IMR-90 (cell line): ENCODE measurements at regions not wholly inside any gene's neighbourhood (a gene's known extent, or its start where the extent isn't known, plus 50 kb on each side); places are given as distances from the start of the nearest gene placed in this dataset.

Source experiments
- ATAC-seq: fragments of 200-7000 bp; cut with Tn5 transposase; 2 replicates; pipeline ENCODE4 v1.9.1; 2020; ENCODE audit warnings: low read depth, mild to moderate bottlenecking, moderate library complexity
- BruUV-seq: library from RNA; stranded (reverse); fragments of 400-500 nt; replicated peaks from 2 replicates; lab custom pipeline; 2021; lab: Mats Ljungman, UMichigan
- CTCF ChIA-PET: fragments of 300-600 bp; formaldehyde crosslinking; extraction: SDS; loops from one replicate; lab custom pipeline; 2021; ENCODE audit warnings: antibody characterized with exemption; lab: Yijun Ruan, JAX
- POLR2A ChIA-PET: fragments of 300-600 bp; sonication (Branson Sonifier 250); formaldehyde crosslinking; loops from one replicate; lab custom pipeline; 2022; ENCODE audit warnings: antibody characterized with exemption; ENCODE audit not compliant: unreplicated experiment; lab: Charles Lee
- DNase-seq: peaks from one replicate; pipeline ENCODE4 v3.0.0; 2013
- H2AFZ ChIP-seq: replicated peaks from 2 replicates; pipeline ENCODE3; 2013; ENCODE audit warnings: low read length, mild to moderate bottlenecking; ENCODE audit not compliant: poor library complexity
- H2AK5ac ChIP-seq: 2 replicates; pipeline ENCODE4 v1.6.1; 2013; ENCODE audit warnings: low read depth, low read length, inconsistent platforms
- H2AK9ac ChIP-seq: replicated peaks from 2 replicates; pipeline ENCODE3; 2013; ENCODE audit warnings: mild to moderate bottlenecking, low read depth, low read length, moderate library complexity; ENCODE audit not compliant: poor library complexity
- H2BK120ac ChIP-seq: 2 replicates; pipeline ENCODE4 v1.6.1; 2013; ENCODE audit warnings: low read depth, low read length, inconsistent platforms
- H2BK15ac ChIP-seq: 3 replicates; pipeline ENCODE4 v1.6.1; 2013; ENCODE audit warnings: low read depth, low read length, inconsistent platforms
- H2BK20ac ChIP-seq: 2 replicates; pipeline ENCODE4 v1.6.1; 2013; ENCODE audit warnings: low read depth, mild to moderate bottlenecking, inconsistent platforms, low read length, moderate library complexity
- H2BK5ac ChIP-seq: 2 replicates; pipeline ENCODE4 v1.6.1; 2013; ENCODE audit warnings: mild to moderate bottlenecking, low read depth, low read length, inconsistent platforms; ENCODE audit not compliant: poor library complexity, severe bottlenecking
- H3K14ac ChIP-seq: replicated peaks from 2 replicates; pipeline ENCODE4 v1.6.1; 2013; ENCODE audit warnings: low read depth, low read length, inconsistent platforms
- H3K18ac ChIP-seq: 2 replicates; pipeline ENCODE4 v1.6.1; 2013; ENCODE audit warnings: low read depth, low read length, control low read depth
- H3K23ac ChIP-seq: 2 replicates; pipeline ENCODE4 v1.6.1; 2013; ENCODE audit warnings: low read depth, low read length, inconsistent platforms
- H3K27ac ChIP-seq: 2 replicates; pipeline ENCODE4 v1.5.1; 2013; ENCODE audit warnings: mild to moderate bottlenecking, control low read depth, low read length; ENCODE audit not compliant: insufficient read depth
- H3K27me3 ChIP-seq: 2 replicates; pipeline ENCODE4 v1.6.1; 2013; ENCODE audit warnings: low read length; ENCODE audit not compliant: control insufficient read depth, insufficient read depth
- H3K36me3 ChIP-seq: 2 replicates; pipeline ENCODE4 v1.6.1; 2013; ENCODE audit warnings: low read length, mixed read lengths; ENCODE audit not compliant: control insufficient read depth, insufficient read depth
- H3K4ac ChIP-seq: 2 replicates; pipeline ENCODE4 v1.6.1; 2013; ENCODE audit warnings: low read depth, low read length, inconsistent platforms
- H3K4me1 ChIP-seq: 2 replicates; pipeline ENCODE4 v1.6.1; 2013; ENCODE audit warnings: low read length, mixed read lengths; ENCODE audit not compliant: control insufficient read depth, insufficient read depth
- H3K4me2 ChIP-seq: 2 replicates; pipeline ENCODE4 v1.6.1; 2013; ENCODE audit warnings: low read depth, mild to moderate bottlenecking, control low read depth, low read length, moderate library complexity
- H3K4me3 ChIP-seq: 2 replicates; pipeline ENCODE4 v1.5.1; 2013; ENCODE audit warnings: low read depth, mild to moderate bottlenecking, control low read depth, low read length, moderate library complexity; ENCODE audit not compliant: insufficient read depth
- H3K56ac ChIP-seq: 2 replicates; pipeline ENCODE4 v1.6.1; 2013; ENCODE audit warnings: low read length, inconsistent platforms; ENCODE audit not compliant: insufficient read depth; ENCODE audit errors: extremely low read depth
- H3K79me1 ChIP-seq, 2 experiments: 2 replicates each; pipeline ENCODE4 v1.6.1; 2013; ENCODE audit warnings: low read length in 2 of 2, inconsistent platforms in 1 of 2, low read depth in 1 of 2
- H3K9ac ChIP-seq: 2 replicates; pipeline ENCODE4 v1.6.1; 2013; ENCODE audit warnings: low read depth, low read length, control low read depth
- H3K9me1 ChIP-seq: 2 replicates; pipeline ENCODE4 v1.6.1; 2013; ENCODE audit warnings: low read length, inconsistent platforms; ENCODE audit not compliant: insufficient read depth
- H3K9me3 ChIP-seq: 2 replicates; pipeline ENCODE4 v1.6.1; 2013; ENCODE audit warnings: low read length; ENCODE audit not compliant: control insufficient read depth, insufficient read depth
- H4K20me1 ChIP-seq: 2 replicates; pipeline ENCODE4 v1.6.1; 2013; ENCODE audit warnings: low read length, inconsistent platforms; ENCODE audit not compliant: insufficient read depth
- H4K5ac ChIP-seq: 2 replicates; pipeline ENCODE4 v1.6.1; 2013; ENCODE audit warnings: mild to moderate bottlenecking, low read depth, low read length, control low read depth
- H4K8ac ChIP-seq, 2 experiments: 2 replicates each; pipeline ENCODE4 v1.6.1; 2013; ENCODE audit warnings: low read depth in 2 of 2, low read length in 2 of 2, control low read depth in 1 of 2, inconsistent platforms in 1 of 2
- H4K91ac ChIP-seq: 2 replicates; pipeline ENCODE4 v1.6.1; 2013; ENCODE audit warnings: low read depth, low read length, inconsistent platforms; ENCODE audit not compliant: insufficient read depth
- CTCF ChIP-seq: conservative IDR thresholded peaks from 2 replicates; pipeline ENCODE4 v1.5.1; 2012; ENCODE audit warnings: mild to moderate bottlenecking, low read depth, low read length, improper control_type of control experiment
- ELK1 ChIP-seq: fragments of 150-350 bp; IDR thresholded peaks from 2 replicates; pipeline ENCODE4 v1.6.1; 2016; ENCODE audit warnings: low read depth, mild to moderate bottlenecking, low read length, moderate library complexity, borderline replicate concordance
- MAFK ChIP-seq: IDR thresholded peaks from 2 replicates; pipeline ENCODE4 v1.6.1; 2012; ENCODE audit warnings: low read depth, low read length, improper control_type of control experiment
- POLR2A ChIP-seq: IDR thresholded peaks from 2 replicates; pipeline ENCODE4 v1.6.1; 2012; ENCODE audit warnings: mild to moderate bottlenecking, low read depth, low read length
- RCOR1 ChIP-seq: IDR thresholded peaks from 2 replicates; pipeline ENCODE4 v1.6.1; 2012; ENCODE audit warnings: mild to moderate bottlenecking, low read length, improper control_type of control experiment; ENCODE audit not compliant: insufficient replicate concordance
- WGBS, 2 experiments: methylation state at CpG; one replicate each; pipeline versions ENCODE4 v1.1.5 to v1.1.7; 2013; ENCODE audit warnings: missing lambda C conversion rate in 2 of 2; ENCODE audit not compliant: insufficient read length in 1 of 2; ENCODE audit errors: extremely low coverage in 2 of 2; 5-methylcytosine and 5-hydroxymethylcytosine counted together
- dilution Hi-C: fragments of 300-500 bp; cut with HindIII; formaldehyde crosslinking; loops from one replicate; pipeline ENCODE4 v1.14.3; 2018; ENCODE audit warnings: low sequenced_read_pairs; ENCODE audit not compliant: unreplicated experiment
- in situ Hi-C: fragments of 300-500 bp; cut with MboI; formaldehyde crosslinking; loops from 3 replicates; pipeline ENCODE4 v1.14.3; 2019; ENCODE audit warnings: low sequenced_read_pairs, inconsistent platforms, mixed read lengths
- intact Hi-C: fragments of 100-400 bp; cut with micrococcal nuclease; formaldehyde crosslinking; loops from 2 replicates; pipeline ENCODE4 v1.10.0; 2022

DNA sequence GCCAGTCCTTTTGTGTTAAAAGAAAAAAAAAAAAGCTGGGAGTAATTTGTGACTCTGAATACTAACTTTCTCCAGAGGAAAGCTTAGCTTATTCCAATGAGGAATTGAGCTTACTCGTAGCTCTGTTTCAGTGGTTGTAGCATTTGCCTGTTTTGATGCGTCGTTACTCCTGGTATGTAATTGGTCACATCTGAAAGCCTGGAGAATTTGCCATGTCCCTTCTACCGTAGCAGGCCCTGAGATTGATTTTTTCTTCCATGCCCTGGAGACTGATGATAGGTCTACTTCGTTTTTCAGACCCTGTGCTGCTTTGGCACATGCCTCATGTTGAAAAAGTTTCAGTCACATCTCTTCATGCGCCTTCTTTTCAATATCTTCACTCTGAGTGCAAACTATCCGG is 1103.0 kb downstream of the PLA2G4A start:
- Histone ChIP-seq H3K9ac (no peak overlapping the region), H3K36me3 (no peaks in the 10 kb centered on the region), H3K4me3 (no peak overlapping the region), H4K8ac (no peak overlapping the region), H3K79me1 (no peaks in the 10 kb centered on the region), H3K4ac (no peak overlapping the region), H3K9me3 (no peaks in the 10 kb centered on the region), H2BK15ac (no peak overlapping the region), H3K56ac (no peak overlapping the region), H3K27ac (no peak overlapping the region), H3K18ac (no peak overlapping the region), H3K9me1 (peaks cover 2% of the 10 kb centered on the region; the same call in 1 of the 2 replicates), H3K23ac (no peak overlapping the region), H3K4me1 (no peaks in the 10 kb centered on the region), H2AFZ (peak overlapping the region; percentile 72), H4K20me1 (no peaks in the 10 kb centered on the region), H2AK5ac (no peak overlapping the region), H2AK9ac (no peak overlapping the region), H2BK120ac (no peak overlapping the region), H3K27me3 (no peaks in the 10 kb centered on the region), H3K14ac (no peak overlapping the region), H2BK20ac (no peak overlapping the region), H3K4me2 (no peak overlapping the region), H4K91ac (no peak overlapping the region), H4K5ac (no peak overlapping the region), H2BK5ac (no peak overlapping the region)
- dilution Hi-C loops: no loop called here
- no CpG with 5 or more reads among the region's 7 CpGs for WGBS, 2 experiments
- DNase-seq: no peak
- in situ Hi-C loops: no loop called here
- ChIA-PET CTCF (interaction anchor here (0.6 kb wide), 1 partner anchor 288 kb away, joined by 3 read pairs; no protein-coding TSS in a partner anchor), POLR2A (no interaction called here)
- no peak for TF ChIP-seq POLR2A
- TF ChIP-seq RCOR1: no peak
- no peak for TF ChIP-seq MAFK
- no peak for TF ChIP-seq CTCF
- TF ChIP-seq ELK1: no peak
- ATAC-seq: no peak
- intact Hi-C loops: no loop called here
- BruUV-seq: no TSS peak
